NB4 (cell line): ENCODE measurements at regions not wholly inside any gene's neighbourhood (a gene's known extent, or its start where the extent isn't known, plus 50 kb on each side); places are given as distances from the start of the nearest gene placed in this dataset.

Experiments
- DNase-seq: peaks from one replicate; pipeline ENCODE4 v3.0.0; 2010; ENCODE audit warnings: low read depth
- H3K4me3 ChIP-seq: one replicate; pipeline ENCODE4 v1.5.1; 2011; ENCODE audit warnings: mild to moderate bottlenecking, low read depth, low read length, moderate library complexity
- CTCF ChIP-seq: IDR thresholded peaks from one replicate; pipeline ENCODE4 v1.5.1; 2012; ENCODE audit warnings: low read depth, low read length
- MAX ChIP-seq: IDR thresholded peaks from 2 replicates; pipeline ENCODE4 v1.6.1; 2011; ENCODE audit warnings: low read depth, low read length
- MYC ChIP-seq: IDR thresholded peaks from 2 replicates; pipeline ENCODE4 v1.6.1; 2011; ENCODE audit warnings: low read depth, low read length
- POLR2A ChIP-seq: IDR thresholded peaks from 2 replicates; pipeline ENCODE4 v1.6.1; 2011; ENCODE audit warnings: mild to moderate bottlenecking; ENCODE audit not compliant: insufficient read length; ENCODE audit errors: extremely low read depth

DNA sequence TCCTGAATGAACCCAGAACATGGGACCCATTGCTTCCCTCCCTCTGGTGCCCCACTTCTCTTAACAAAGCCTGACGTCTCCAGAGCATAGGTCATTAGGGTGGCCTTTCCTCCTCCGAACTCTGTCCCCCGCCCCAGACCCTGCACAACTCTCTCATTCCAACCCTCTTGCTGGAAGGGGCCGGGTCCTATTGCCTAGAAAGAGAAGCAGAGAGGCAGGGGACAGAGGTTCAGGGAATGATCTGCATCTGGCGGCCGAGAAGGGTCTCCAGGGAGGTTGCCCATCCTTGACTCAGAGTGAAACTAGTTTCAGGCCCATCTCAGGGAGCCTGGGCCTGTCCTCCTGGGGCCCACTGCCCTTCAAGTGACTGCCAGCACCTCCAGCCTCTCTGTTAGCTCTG, 79.0 kb downstream of the LINGO1 start:
- H3K4me3 ChIP-seq: no peak overlapping the region
- DNase-seq: no peak
- TF ChIP-seq MYC: no peak
- no peak for TF ChIP-seq POLR2A
- TF ChIP-seq MAX: no peak
- TF ChIP-seq CTCF: no peak

GRCh38 chr15:77553257-77553656, 79.5 kb downstream of the LINGO1 start:
- DNase-seq: no peak
- TF ChIP-seq MYC: no peak
- TF ChIP-seq MAX: no peak
- no peak for TF ChIP-seq CTCF
- no peak for TF ChIP-seq POLR2A
- no peak overlapping the region for H3K4me3 ChIP-seq

DNA sequence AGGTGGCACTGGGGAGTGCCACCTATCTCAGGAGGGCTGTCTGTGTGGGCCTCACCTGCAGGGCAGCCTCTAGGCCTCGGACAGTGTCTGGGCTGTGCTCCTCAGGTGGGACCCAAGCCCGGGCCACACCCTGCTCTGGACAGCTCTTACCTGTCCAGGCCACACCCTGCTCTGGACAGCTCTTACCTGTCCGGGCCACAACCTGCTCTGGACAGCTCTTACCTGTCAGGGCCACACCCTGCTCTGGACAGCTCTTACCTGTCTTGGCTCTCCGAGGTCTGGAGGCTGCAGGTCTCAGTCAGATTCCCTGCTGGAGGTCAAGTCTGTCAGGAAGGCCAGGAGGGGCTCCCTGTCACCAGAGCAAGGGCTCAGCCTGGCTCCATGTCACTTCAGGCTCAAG, 80.6 kb downstream of the LINGO1 start:
- TF ChIP-seq MYC: no peak
- TF ChIP-seq POLR2A: no peak
- TF ChIP-seq CTCF: no peak
- TF ChIP-seq MAX: no peak
- DNase-seq: no peak
- no peak overlapping the region for H3K4me3 ChIP-seq

DNA sequence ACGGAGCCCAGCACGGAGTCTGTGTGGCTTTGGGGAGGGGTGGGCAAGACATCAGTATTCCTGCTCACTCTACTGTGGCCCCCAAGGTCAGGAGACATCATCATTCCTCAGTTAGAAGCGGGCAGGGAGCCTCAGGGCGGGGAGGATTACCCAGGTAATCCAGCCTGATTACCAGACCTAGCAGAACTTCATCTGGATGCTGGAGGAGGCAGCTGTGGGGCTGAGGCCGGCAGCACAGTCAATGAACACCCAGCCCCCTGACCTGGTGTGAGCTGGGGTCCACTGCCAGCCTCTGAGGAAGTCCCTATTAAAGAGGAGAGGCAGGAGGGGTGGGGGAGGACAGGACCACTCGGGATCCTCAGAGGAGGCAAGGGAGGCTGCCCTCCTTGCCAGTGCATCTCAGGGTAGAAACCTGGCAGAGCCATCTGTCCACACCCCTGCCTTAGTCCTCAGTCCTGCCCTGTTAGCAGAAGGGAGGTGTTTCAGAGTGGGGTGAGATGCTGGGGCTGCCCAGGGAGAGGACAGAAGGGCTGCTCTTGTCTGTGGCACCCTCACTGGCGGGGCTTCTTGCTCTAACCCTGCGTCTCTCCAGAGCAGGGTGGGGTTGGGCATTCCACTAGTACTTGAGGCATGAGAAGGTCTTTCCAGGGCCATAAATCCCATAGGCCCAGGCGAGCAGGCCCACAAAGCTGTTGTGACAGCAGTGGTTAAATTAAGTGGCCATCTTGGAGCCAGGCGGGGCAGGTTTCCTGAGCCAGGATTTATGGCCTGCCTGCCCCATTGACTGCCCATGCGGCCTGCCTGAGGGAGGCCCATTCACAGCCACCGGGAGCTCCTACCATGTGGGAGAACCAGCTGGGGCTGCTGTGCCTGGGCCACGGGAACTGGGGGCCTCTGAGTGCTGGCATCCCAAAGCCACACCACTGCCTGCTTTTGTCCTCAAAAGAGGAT, 82.1 kb downstream of the LINGO1 start:
- no peak for DNase-seq

DNA sequence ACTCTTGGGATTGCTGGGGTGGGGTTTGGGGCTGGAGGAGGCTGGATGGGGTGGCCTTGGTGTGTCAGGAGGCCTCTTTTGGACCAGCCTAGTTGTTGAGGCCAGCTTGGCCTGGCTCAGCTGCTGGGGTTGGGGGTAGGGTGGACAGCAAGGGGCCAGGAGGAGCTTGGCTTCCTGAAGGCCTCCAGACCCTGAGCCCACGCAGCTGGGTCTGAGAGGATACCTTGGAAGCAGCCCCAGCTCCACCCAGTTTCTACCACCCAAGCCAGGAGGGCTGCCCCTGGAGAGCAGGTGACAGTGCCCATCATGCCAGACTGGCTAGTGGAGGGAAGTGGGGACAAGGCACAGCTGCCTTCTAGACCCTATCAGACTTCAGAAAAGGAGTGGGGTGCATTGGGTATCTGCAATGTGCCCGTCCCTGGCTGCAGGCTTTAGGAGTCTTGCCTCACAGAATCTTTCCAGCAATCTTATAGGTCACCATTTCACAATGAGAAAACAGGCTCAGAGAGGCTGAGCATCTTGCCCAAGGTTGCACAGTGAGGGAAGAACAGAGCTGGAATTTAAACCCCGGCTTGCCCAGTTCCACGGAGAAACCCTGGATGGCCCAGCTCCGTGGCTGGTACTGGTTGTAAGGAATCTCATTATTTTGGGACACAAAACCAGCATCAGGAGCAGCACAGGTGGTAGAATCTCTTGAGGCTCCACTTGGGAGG, 83.0 kb downstream of the LINGO1 start:
- DNase-seq: no peak
- TF ChIP-seq MAX (no peak), POLR2A (no peak), CTCF (no peak), MYC (no peak)
- no peak overlapping the region for H3K4me3 ChIP-seq

More for the DNA sequence above, 82.1 kb downstream of the LINGO1 start:
- TF ChIP-seq CTCF (no peak), POLR2A (no peak)
- no peak overlapping the region for H3K4me3 ChIP-seq
